ENCODE measurements at regions not wholly inside any gene's neighbourhood (a gene's known extent, or its start where the extent isn't known, plus 50 kb on each side); places are given as distances from the start of the nearest gene placed in this dataset.
"Not testable (repeated sequence)": the region's sequence is repeated elsewhere in the genome, so short reads cannot be mapped to it uniquely, and the experiment has no call there.

DNA sequence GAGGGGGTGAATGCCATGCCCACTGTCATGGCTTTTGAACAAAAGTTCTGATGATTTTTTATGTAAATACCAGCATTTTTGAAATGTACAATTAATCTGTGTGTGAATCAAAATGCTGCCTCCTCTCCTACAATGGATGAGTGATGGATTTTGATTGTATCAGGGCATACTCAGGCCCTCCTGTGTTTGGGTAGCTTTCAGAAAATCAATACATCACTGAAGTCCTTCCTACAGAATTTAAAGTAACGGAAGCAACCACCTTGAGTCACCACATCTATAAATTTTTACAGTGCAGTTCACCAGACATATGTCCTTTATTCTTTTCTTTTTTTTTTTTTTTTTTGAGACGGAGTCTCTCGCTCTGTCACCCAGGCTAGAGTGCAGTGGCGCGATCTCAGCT is 867.3 kb downstream of the EPHA4 start:
- no peak overlapping the region for H3K27ac Mint-ChIP-seq
- no peak for ATAC-seq (replicated peaks)
- H3K27me3 Mint-ChIP-seq, result peaks cover 6% of the 10 kb centered on the region
- no peak overlapping the region for H3K4me3 Mint-ChIP-seq
- H3K36me3 Mint-ChIP-seq (ENCODE audit: low read depth), result no peaks in the 10 kb centered on the region
- H3K4me1 Mint-ChIP-seq, result no peaks in the 10 kb centered on the region
- H3K9me3 Mint-ChIP-seq, result peaks cover 5% of the 10 kb centered on the region

DNA sequence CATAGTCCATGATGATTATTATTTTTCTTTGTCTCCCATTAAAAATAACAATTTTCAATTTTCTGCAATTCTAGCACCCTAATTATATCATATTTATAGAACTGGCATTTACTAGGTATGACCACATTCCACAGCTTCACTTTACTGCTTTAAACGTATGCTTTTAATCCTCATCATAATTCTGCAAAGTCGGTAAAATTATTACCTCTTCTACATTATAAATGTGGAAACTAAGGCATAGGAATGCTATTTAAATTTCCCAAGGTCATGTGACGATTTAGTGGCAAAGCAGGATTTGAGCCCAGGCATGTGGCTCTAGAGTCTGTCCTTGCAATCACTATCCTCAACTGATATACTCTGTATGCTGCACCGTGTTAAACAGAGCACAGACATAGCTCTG is 866.4 kb downstream of the EPHA4 start:
- Mint-ChIP-seq H3K27me3 (peaks cover 9% of the 10 kb centered on the region), H3K4me3 (no peak overlapping the region), H3K4me1 (no peaks in the 10 kb centered on the region), H3K36me3 (ENCODE audit: low read depth) (no peaks in the 10 kb centered on the region), H3K27ac (no peak overlapping the region), H3K9me3 (peaks cover 7% of the 10 kb centered on the region)
- ATAC-seq (replicated peaks), result no peak

DNA sequence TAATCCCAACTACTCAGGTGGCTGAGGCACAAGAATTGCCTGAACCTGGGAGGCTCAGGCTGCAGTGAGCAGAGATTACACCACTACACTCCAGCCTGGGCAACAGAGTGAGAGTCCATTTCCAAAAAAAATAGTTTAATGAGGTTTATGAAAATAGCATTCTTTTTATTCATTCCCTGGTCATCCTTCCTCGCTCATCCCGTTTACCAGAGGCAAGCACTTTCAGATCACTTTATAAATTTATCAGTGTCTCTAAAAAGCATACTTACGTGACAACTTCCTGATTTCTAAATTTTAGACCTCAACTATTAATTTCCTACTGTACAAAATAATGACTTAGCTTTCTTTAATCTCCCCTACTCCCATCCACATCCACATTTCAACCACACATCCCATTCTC is 864.8 kb downstream of the EPHA4 start:
- H3K9me3 Mint-ChIP-seq, result peaks cover 11% of the 10 kb centered on the region
- H3K27me3 Mint-ChIP-seq, result peaks cover 9% of the 10 kb centered on the region
- no peak overlapping the region for H3K4me3 Mint-ChIP-seq
- ATAC-seq (replicated peaks), result no peak
- no peaks in the 10 kb centered on the region for H3K4me1 Mint-ChIP-seq
- H3K36me3 Mint-ChIP-seq (ENCODE audit: low read depth), result no peaks in the 10 kb centered on the region
- no peak overlapping the region for H3K27ac Mint-ChIP-seq

DNA sequence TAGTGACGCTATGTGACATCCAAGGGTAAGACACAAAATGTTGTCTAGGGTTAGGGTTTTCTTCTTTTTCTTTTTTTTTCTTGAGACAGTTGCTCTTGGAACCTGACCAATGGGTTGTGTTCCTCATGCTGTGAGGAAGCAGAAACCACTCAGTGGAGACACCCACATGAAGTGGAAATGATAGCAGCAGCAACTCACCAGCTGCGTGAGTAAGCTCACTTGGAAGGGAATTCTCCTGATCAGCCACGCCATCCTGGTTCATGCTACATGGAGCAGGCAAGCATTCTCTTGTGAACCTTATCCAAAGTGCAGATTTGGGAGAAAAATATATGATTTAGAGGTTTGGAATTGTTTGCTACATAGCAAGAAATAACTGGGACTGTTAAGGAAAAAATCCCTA is 863.7 kb downstream of the EPHA4 start:
- Mint-ChIP-seq H3K27me3 (peaks cover 6% of the 10 kb centered on the region), H3K4me3 (no peak overlapping the region), H3K4me1 (no peaks in the 10 kb centered on the region), H3K36me3 (ENCODE audit: low read depth) (no peaks in the 10 kb centered on the region), H3K27ac (no peak overlapping the region), H3K9me3 (peaks cover 6% of the 10 kb centered on the region)
- ATAC-seq (replicated peaks), result no peak

DNA sequence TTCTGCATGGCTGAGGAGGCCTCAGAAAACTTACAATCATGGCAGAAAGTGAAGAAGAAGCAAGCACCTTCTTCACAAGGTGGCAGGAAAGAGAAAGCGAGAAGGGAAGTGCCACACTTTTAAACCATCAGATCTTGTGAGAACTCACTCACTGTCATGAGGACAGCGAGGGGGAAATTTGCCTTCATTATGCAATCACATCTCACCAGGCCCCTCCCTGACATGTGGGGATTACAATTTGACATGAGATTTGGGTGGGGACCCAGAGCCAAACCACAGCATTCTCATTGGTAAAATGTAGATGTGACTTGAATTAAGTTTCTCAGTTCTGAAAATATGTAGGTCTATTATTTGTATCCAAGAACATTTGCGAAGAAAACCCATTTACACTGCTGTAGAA is 854.8 kb downstream of the EPHA4 start:
- Mint-ChIP-seq H3K27ac (no peak overlapping the region), H3K4me1 (no peaks in the 10 kb centered on the region), H3K9me3 (no peaks in the 10 kb centered on the region), H3K36me3 (ENCODE audit: low read depth) (no peaks in the 10 kb centered on the region), H3K4me3 (no peak overlapping the region), H3K27me3 (peaks cover 4% of the 10 kb centered on the region)
- no peak for ATAC-seq (replicated peaks)

DNA sequence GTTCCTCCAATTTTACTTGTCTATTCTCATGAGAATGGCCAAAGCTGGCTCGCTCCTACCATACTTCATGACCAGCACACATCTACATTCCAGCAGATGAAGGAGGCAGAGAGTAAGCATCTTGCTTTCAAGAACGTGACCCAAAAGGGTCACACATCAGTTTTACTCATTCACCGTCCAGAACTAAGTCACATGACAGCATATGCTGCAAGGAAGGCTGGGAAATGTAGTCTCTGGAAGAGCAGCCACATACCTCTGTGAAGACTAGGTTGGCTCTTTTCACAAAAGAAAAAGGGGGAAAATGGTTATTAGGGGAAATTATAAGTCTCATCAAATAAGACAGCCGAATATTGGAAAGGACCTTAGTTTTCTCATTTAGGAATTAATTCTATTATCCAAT is 835.3 kb downstream of the EPHA4 start:
- Mint-ChIP-seq H3K4me3 (no peak overlapping the region), H3K27me3 (no peaks in the 10 kb centered on the region), H3K27ac (no peak overlapping the region), H3K9me3 (no peaks in the 10 kb centered on the region), H3K36me3 (ENCODE audit: low read depth) (no peaks in the 10 kb centered on the region), H3K4me1 (no peaks in the 10 kb centered on the region)
- ATAC-seq (replicated peaks), result no peak

DNA sequence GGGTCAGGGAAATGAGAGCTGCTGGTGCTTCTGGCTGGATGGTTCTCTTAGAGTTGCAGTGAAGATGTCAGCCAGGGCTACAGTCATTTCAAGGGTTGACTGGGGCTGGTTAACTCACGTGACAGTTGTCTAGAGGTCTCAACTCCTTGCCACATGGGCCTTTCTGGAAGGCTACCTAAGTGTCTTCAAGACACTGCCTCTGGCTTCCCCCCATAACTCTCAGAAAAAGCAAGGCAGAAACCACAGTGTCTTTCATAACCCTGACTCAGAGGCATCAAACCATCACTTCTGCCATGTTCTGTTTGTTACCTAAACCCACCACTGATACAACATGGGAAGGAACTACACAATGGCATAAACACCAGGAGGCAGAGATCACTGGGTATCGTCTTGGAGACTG is 828.9 kb downstream of the EPHA4 start:
- Mint-ChIP-seq H3K27ac (no peak overlapping the region), H3K4me3 (no peak overlapping the region), H3K27me3 (no peaks in the 10 kb centered on the region), H3K9me3 (no peaks in the 10 kb centered on the region), H3K36me3 (ENCODE audit: low read depth) (no peaks in the 10 kb centered on the region), H3K4me1 (no peaks in the 10 kb centered on the region)
- no peak for ATAC-seq (replicated peaks)

DNA sequence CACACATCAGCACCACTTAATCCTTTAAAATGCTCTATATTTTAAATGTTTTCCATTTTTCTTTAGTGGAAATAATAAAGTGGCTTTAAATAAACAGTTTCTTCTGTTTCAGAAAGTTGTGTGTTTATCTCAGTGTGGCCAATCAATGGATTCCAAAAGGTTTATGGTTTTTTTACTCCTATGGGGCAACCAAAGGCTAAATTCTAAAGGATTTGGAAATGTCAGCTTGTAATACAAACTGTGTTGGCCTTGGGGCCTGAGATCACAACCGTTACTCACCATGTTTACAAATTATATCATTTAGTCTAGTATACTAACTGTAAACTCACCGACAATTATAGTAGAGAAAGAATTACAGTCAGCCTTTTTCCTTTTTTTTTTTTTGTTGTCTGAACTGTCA is 827.2 kb downstream of the EPHA4 start:
- no peaks in the 10 kb centered on the region for H3K27me3 Mint-ChIP-seq
- H3K36me3 Mint-ChIP-seq (ENCODE audit: low read depth), result no peaks in the 10 kb centered on the region
- no peaks in the 10 kb centered on the region for H3K4me1 Mint-ChIP-seq
- H3K9me3 Mint-ChIP-seq, result no peaks in the 10 kb centered on the region
- ATAC-seq (replicated peaks), result no peak
- H3K4me3 Mint-ChIP-seq, result no peak overlapping the region
- no peak overlapping the region for H3K27ac Mint-ChIP-seq

DNA sequence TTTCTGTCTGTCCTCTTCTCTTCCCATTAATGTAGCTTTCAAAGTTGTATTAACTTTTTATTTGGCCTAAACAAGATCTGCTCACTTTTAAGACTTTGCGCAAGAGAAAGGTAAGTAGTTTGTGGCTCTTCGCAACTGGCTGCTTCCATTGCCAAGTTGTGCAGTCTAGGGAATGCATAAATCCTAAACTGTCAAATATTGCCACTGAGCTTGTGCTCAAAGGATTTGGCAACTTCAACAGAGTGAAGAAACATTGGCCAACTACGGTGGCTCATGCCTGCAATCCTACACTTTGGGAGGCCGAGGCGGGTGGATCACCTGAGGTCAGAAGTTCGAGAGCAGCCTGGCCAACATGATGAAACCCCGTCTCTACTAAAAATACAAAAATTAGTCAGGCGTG is 826.4 kb downstream of the EPHA4 start:
- H3K4me3 Mint-ChIP-seq, result no peak overlapping the region
- H3K9me3 Mint-ChIP-seq, result no peaks in the 10 kb centered on the region
- no peaks in the 10 kb centered on the region for H3K27me3 Mint-ChIP-seq
- ATAC-seq (replicated peaks), result no peak
- H3K4me1 Mint-ChIP-seq, result no peaks in the 10 kb centered on the region
- no peaks in the 10 kb centered on the region for H3K36me3 Mint-ChIP-seq (ENCODE audit: low read depth)
- no peak overlapping the region for H3K27ac Mint-ChIP-seq

DNA sequence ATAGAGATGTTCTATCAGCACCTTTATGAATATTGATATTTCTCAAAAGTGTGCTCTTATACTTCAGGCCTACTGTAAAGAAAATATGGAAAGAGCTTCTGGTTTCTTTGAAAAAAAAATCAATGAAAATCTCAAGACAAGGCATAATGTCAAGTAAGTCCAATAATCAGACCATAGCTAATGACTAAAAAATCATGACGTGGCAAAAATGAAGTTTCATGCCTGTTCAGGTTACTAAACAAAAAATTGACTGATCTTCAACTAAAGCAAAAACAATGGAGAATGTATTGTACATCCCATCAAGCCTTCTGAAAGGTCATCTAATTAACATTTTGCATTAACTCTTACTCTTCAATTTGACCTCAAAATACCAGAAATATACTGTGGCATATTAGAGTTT is 824.4 kb downstream of the EPHA4 start:
- peaks cover 7% of the 10 kb centered on the region for H3K9me3 Mint-ChIP-seq
- H3K27me3 Mint-ChIP-seq, result peaks cover 6% of the 10 kb centered on the region
- H3K4me3 Mint-ChIP-seq, result no peak overlapping the region
- H3K36me3 Mint-ChIP-seq (ENCODE audit: low read depth), result no peaks in the 10 kb centered on the region
- no peaks in the 10 kb centered on the region for H3K4me1 Mint-ChIP-seq
- no peak for ATAC-seq (replicated peaks)
- H3K27ac Mint-ChIP-seq, result no peak overlapping the region

DNA sequence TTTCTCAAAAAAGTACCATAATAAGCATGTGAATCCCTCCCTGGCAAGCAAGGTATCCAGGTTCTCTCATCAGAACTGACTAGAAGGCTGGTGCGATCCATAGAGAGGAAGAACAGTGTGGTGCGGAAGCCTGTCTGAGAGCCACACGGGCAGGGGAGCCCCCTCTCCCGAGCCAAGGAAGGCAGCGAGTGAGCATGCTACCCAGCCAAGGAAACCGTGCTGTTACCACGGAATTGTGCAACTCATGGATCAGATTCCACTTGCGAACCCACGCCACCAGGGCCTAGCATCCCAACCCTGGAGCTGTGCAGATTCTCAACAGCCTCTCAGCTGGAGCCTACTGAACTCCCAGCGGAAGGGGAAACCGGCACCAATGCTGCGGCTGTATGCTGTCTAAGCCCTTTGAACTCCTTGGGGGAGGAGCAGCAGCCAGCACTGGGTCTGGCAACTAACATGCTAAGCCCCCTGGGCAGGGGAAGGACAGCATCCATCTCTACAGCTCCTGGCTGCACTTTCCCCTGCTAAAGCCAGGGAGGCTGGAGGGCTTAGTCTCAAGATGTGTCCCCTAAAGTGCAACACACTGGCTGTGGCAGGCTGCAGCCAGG is 823.1 kb downstream of the EPHA4 start:
- Mint-ChIP-seq H3K27me3 (peaks cover 6% of the 10 kb centered on the region), H3K9me3 (peaks cover 7% of the 10 kb centered on the region), H3K4me1 (no peaks in the 10 kb centered on the region), H3K27ac (no peak overlapping the region), H3K4me3 (no peak overlapping the region), H3K36me3 (ENCODE audit: low read depth) (no peaks in the 10 kb centered on the region)
- ATAC-seq (replicated peaks), result no peak

DNA sequence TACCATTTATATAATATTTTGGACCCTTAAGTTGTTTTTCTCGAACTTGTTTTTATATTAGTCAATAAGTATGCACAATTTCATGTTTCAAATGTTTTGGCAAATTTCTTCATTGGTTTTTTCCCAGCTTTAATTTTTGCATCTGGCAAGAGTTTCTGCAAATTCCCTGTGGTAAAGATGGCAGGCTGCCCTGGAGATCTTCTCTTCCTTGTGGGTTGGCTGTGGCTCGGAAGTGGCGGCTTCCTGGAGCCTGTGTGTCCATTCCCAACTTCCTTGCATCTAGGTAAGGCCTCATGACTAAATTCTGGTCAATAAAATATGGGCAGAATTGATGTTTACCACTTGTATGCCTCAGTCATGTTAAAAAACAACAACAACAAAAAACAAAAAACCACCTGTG is 818.6 kb downstream of the EPHA4 start:
- Mint-ChIP-seq H3K4me1 (no peaks in the 10 kb centered on the region), H3K27ac (no peak overlapping the region), H3K36me3 (ENCODE audit: low read depth) (no peaks in the 10 kb centered on the region), H3K9me3 (peaks cover 7% of the 10 kb centered on the region), H3K4me3 (no peak overlapping the region), H3K27me3 (peaks cover 6% of the 10 kb centered on the region)
- no peak for ATAC-seq (replicated peaks)

DNA sequence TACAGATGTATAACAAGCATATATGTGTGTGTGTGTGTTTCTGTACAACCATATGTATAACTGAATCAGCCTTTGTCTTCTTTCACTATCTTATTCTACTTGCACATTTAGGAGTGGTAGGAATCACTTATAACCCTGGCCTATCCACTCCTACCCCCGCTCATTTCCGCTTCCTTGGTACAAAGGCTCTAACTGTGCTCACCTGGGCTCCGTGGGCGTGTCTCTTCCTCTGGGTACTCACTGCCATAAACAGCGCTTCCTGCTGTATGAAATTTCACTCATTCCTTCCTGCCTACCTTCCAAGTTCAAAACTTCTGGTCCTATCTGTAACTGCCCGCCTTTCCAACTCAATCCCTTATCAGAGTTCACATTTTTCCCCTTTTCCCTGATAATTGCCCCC is 815.5 kb downstream of the EPHA4 start:
- ATAC-seq (replicated peaks), result no peak
- no peaks in the 10 kb centered on the region for H3K36me3 Mint-ChIP-seq (ENCODE audit: low read depth)
- peaks cover under 1% of the 10 kb centered on the region for H3K9me3 Mint-ChIP-seq
- no peak overlapping the region for H3K27ac Mint-ChIP-seq
- no peaks in the 10 kb centered on the region for H3K4me1 Mint-ChIP-seq
- H3K27me3 Mint-ChIP-seq, result peaks cover 3% of the 10 kb centered on the region
- H3K4me3 Mint-ChIP-seq, result no peak overlapping the region

DNA sequence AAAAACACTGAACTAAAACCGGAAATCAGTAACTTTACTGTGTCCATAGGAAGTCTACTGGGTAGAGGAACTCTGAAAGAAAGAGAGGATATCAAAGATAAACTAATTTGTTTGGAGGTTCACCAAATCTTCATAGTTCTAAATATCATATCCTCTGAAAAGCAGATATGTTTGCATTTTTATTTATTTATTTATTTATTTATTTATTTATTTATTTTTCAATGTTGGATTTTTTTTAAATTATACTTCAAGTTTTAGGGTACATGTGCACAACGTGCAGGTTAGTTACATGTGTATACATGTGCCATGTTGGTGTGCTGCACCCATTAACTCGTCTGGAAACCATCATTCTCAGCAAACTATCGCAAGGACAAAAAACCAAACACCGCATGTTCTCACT is 813.7 kb downstream of the EPHA4 start:
- not testable (repeated sequence) for H3K27ac Mint-ChIP-seq; H3K4me3 Mint-ChIP-seq; H3K36me3 Mint-ChIP-seq (ENCODE audit: low read depth); ATAC-seq (replicated peaks); H3K9me3 Mint-ChIP-seq; H3K27me3 Mint-ChIP-seq; H3K4me1 Mint-ChIP-seq

DNA sequence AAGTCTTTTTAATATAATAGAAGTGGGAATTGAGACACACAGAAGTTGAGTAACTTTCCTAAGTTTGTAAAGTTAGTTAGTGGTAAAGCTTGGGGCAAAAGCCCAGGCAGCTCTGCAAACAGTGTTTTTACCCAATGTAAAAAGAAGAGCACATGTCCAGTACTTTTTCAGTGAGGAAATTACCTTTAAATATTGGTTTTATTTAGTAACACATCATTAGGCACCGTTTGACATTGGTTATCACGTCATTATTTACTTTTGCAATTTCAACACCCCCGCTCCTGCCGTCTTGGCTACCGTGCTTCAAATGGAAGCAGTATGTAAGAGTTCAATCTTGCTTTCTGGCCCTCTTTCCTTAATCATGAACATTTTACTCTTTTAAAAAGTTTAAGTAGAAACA is 807.9 kb downstream of the EPHA4 start:
- no peak overlapping the region for H3K4me3 Mint-ChIP-seq

DNA sequence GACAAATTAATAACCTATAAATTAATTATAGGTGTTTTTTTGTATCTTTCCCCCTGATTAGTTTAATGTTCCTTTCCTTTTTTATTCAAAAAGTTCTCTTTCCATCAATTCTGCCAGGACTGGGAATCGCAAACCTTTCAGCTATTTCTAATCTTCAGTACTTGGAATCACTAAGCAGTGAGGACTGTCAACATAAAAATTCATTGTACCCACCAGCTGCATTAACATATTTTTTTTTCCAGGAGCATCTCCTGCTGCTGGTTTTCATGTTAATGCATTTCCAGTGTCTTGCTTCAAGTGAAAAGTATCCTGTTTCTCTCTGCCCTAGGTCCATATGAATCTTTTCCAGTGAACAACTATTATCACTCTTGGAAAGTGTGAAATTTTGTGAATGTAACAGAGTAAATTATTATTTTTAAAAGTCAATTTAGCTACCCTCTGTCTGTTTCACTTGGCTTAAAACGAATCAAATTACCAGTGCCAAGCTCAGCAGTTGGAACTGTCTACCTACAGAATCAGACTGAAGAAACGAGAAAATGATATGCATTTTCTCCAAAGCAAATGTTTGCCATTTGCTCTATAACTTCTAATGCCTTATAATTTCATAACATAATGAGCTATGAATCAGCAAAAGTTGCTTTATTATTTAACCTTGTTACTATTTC is 804.4 kb downstream of the EPHA4 start:
- peaks cover 3% of the 10 kb centered on the region for H3K27me3 Mint-ChIP-seq
- no peak overlapping the region for H3K27ac Mint-ChIP-seq
- H3K9me3 Mint-ChIP-seq, result no peaks in the 10 kb centered on the region
- no peaks in the 10 kb centered on the region for H3K36me3 Mint-ChIP-seq (ENCODE audit: low read depth)
- no peaks in the 10 kb centered on the region for H3K4me1 Mint-ChIP-seq
- H3K4me3 Mint-ChIP-seq, result no peak overlapping the region
- ATAC-seq (replicated peaks), result no peak

More for the DNA sequence above, 807.9 kb downstream of the EPHA4 start:
- no peak overlapping the region for H3K27ac Mint-ChIP-seq
- H3K9me3 Mint-ChIP-seq, result peaks cover 4% of the 10 kb centered on the region
- H3K27me3 Mint-ChIP-seq, result peaks cover 10% of the 10 kb centered on the region
- H3K4me1 Mint-ChIP-seq, result no peaks in the 10 kb centered on the region
- no peaks in the 10 kb centered on the region for H3K36me3 Mint-ChIP-seq (ENCODE audit: low read depth)
- ATAC-seq (replicated peaks), result no peak
